Fibroblast of skin of back (primary cell): ENCODE measurements at regions not wholly inside any gene's neighbourhood (a gene's known extent, or its start where the extent isn't known, plus 50 kb on each side); places are given as distances from the start of the nearest gene placed in this dataset.
"Not testable (repeated sequence)": the region's sequence is repeated elsewhere in the genome, so short reads cannot be mapped to it uniquely, and the experiment has no call there.

Experiments
- DNase-seq: peaks from one replicate; pipeline ENCODE4 v3.0.0-alpha.2; 2013

DNA sequence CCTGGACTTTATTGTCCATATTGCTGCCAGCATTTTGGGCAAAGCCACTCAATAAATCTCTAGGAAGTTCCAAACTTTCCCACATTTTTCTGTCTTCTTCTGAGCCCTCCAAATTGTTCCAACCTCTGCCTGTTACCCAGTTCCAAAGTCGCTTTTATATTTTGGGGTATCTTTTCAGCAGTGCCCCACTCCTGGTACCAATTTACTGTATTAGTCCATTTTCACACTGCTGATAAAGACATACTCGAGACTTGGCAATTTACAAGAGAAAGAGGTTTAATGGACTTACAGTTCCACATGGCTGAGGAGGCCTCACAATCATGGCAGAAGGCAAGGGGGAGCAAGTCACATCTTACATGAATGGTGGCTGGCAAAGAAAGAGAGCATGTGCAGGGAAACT is 53.4 kb downstream of the AHSP start:
- DNase-seq = not testable (repeated sequence)

DNA sequence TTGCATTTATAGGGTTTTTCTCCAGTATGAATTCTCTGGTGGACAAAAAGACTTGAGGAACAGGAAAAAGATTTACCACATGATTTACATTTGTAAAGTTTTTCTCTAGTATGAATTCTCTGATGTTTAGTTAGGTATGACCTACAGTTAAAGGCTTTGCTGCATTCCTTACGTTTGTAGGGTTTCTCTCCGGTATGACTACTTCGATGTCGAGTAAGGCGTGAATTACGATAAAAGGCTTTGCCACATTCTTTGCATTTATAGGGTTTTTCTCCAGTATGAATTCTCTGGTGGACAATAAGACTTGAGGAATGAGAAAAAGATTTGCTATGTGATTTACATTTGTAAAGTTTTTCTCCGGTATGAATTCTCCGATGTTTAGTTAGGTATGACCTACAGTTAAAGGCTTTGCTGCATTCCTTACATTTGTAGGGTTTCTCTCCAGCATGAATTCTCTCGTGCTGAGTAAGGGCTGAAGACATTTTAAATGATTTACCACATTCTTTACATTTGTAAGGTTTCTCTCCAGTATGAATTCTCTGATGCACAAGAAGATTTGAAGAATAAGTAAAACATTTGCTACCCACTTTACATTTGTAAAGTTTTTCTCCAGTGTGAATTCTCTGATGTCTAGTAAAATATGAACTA is 74.2 kb downstream of the AHSP start:
- DNase-seq = not testable (repeated sequence)

DNA sequence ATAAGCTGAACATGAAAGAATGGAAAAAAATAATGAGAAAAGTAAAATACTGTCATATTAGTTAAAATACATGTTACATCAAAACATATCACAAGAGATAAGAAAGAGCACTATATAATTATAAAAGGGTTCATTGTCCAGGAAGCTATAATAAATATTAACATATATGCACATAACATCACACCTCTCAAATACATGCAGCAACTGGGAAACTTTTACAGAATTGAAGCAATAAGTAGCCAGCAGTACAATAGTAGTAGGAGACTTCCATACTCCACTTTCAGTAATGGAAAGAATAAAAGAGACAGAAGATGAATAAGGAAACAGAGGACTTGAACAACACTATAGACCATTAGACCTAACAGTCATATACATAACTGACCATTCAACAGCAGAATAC is 90.4 kb downstream of the AHSP start:
- no peak for DNase-seq

DNA sequence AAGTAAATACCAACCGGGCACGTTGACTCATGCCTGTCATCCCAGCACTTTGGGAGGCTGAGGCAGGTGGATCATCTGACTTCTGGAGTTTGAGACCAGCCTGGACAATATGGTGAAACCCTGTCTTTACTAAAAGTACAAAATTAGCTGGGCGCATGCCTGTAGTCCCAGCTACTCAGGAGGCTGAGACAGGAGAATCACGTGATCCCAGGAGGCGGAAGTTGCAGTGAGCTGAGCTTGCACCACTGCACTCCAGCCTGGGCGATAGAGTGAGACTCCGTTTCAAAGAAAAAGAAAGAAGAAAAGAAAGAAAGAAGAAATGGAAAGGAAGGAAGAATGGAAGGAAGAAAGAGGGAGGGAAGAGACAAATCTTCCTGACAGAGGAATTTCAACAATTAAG is 108.7 kb downstream of the AHSP start:
- no peak for DNase-seq

DNA sequence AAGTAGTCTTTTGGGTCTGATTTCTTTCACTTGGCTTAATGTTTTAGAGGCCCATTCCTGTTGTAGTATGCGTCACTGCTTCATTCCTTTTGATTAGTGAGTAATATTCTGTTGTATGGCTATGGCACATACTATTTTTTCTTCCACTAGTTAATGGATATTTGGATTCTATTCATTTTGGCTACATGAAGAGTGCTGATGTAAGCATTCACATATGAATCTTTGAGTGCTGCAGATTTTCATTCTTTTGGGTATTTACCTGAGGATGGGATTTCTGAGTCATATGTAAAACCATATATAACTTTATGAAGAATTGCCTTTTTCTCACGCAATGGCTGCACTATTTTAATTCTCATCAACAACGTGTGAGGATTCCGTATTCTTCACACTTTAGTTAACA is 113.6 kb downstream of the AHSP start:
- no peak for DNase-seq

DNA sequence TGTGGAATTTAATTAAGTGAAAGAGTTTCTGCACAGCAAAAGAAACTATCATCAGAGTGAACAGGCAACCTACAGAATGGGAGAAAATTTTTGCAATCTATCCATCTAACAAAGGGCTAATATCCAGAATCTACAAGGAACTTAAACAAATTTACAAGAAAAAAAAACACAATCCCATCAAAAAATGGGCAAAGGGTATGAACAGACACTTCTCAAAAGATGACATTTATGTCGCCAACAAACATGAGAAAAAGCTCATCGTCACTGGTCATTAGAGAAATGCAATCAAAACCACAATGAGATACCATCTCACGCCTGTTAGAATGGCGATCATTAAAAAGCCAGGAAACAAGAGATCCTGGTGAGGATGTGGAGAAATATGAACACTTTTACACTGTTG is 128.0 kb downstream of the AHSP start:
- not testable (repeated sequence) for DNase-seq

DNA sequence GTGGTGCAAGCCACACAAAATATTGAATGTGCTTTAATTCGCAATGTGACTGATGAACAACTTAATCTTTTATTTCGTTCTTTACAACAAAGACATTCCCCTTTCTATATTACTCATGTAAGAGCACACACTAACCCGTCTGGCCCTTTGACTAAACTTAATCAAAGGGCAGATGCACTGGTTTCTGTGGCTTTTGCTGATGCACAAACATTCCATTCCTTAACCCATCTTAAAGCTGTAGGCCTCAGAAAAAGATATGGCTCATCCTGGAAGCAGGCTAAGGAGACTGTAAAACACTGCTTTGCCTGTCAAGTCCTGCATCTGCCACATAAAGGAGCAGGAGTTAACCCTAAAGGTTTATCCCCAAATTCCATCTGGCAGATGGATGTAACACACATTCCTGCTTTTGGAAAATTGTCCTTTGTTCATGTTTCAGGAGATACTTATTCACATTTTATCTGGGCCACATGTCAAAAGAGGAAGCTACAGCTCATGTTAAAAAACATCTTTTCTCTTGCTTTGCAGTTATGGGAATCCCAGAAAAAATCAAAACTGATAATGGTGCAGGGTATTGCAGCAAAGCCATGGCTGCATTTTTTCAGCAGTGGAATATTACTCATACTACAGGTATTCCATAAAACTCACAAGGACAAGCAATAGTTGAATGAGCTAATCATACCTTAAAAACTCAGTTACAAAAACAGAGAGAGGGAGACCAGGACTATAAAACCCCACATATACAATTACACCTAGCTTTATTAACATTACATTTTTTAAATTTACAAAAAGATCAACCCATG is 137.2 kb downstream of the AHSP start:
- DNase-seq = no peak

DNA sequence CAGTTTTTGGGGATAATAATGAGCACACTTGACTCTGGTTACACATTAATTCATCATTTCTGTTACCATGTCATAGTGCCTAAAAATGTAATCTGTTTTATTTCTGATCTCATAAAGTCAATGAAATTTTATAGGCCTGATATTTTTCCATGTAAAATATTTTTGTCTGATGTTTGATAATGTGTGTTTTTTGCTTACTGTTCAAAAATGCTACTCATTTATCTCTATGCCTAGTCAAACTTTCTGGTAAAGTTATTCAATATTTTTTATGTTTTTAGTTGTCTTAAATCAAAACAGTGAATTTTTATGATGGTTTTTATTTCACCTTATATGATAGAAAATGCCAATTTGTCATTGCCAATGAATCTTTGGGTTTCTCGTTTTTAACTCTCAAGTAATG is 147.0 kb downstream of the AHSP start:
- DNase-seq = no peak

DNA sequence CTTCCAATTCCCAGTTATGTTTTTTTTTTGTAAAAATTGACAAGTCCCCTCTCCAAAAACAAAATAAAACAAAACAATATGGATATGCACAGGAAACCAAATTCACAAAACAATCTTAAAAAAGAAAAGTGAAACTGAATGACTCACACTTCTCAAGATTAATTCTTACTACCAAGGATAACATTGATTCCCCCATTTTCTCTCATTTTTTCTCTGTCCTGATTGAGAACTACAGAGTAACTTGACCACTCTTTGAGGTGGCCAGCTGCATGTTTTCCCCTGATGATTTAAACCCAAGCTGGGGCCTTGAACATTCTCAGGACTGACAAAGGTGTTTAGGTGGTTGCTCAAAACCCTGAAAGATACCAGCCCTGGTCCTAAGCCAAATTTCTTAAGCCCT is 149.0 kb downstream of the AHSP start:
- DNase-seq = no peak

DNA sequence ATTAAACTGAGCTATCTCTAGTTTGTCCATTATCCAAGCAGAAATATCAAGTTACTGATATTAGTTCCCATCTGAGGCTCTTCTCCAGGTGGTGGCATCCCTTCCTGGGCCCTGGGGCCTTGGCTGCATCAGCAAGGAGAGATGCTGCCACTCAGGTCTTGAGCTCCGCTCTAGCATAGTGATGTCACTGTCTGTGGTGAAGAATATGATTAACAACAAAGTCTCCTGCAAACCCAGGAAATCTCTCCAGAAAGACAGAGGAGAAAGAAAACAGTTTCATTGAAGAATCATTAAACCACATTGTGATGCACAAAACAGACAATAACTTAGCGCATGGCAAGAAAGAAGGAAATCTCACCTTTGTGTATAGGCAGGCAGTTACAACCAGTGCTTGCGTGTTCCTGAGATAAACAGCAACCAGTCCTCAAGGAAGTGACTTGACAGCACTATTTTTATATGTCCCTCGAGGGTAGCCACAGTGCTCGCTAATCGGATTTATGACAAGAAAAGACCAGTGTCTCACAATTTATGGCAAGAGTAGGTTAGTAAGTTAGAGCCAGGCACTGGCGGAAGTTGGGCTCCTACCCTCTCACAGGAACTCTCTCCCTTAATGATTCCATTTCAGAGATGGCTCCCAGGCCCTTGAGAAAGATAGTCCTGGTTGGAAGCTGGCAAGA is 151.1 kb downstream of the AHSP start:
- DNase-seq = no peak

DNA sequence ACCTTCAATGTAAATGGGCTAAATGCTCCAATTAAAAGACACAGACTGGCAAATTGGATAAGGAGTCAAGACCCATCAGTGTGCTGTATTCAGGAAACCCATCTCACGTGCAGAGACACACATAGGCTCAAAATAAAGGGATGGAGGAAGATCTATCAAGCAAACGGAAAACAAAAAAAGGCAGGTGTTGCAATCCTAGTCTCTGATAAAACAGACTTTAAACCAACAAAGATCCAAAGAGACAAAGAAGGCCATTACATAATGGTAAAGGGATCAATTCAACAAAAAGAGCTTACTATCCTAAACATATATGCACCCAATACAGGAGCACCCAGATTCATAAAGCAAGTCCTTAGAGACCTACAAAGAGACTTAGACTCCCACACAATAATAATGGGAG is 161.6 kb downstream of the AHSP start:
- not testable (repeated sequence) for DNase-seq

DNA sequence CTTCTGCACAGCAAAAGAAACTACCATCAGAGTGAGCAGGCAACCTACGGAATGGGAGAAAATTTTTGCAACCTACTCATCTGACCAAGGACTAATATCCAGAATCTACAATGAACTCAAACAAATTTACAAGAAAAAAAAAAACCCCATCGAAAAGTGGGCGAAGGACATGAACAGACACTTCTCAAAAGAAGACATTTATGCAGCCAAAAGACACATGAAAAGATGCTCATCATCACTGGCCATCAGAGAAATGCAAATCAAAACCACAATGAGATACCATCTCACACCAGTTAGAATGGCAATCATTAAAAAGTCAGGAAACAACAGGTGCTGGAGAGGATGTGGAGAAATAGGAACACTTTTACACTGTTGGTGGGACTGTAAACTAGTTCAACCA is 164.6 kb downstream of the AHSP start:
- DNase-seq = not testable (repeated sequence)

DNA sequence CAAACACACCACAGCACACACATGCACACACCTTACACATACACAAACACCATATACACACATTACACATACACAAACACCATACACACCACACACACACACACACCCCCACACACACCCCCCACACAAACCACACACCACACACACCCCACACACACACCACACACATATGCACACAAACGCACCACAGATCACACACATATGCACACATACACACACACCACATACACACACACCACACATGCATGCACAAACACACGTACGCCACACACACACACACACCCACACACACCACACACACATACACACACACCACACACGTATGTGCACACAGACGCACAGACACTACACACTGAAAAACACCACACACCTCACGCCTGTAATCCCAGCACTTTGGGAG is 166.0 kb downstream of the AHSP start:
- DNase-seq = no peak

DNA sequence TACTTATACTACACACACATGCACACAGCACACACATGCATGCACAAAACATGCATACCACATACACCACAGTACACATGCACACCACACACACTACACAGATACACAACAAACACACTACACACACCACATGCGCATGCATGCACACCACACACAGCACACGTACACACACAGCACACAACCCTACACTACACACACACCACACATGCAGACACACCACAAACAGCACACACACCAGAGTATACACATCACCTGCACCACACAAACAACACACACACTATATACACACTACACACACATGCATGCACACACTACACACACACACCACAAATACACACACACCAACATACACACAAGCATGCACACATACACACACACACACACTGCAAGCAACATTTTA is 166.8 kb downstream of the AHSP start:
- DNase-seq = no peak

DNA sequence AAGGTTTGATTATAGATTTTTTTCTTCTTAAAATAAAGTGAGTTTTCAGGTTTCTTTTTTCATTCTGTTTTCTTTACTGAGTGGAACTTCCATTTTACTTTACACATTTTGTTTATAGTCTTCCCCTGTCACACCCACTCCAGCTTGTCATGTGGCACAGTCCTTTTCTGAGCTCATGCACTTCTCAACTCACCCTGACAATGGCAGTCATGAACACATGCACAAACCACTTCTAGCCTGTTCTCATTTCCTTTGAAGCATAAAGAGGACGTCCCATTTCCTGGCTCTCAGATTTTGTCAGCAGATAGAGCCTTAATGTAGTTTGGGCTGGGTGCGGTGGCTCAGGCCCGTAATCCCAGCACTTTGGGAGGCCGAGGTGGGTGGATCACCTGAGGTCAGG is 168.0 kb downstream of the AHSP start:
- no peak for DNase-seq

DNA sequence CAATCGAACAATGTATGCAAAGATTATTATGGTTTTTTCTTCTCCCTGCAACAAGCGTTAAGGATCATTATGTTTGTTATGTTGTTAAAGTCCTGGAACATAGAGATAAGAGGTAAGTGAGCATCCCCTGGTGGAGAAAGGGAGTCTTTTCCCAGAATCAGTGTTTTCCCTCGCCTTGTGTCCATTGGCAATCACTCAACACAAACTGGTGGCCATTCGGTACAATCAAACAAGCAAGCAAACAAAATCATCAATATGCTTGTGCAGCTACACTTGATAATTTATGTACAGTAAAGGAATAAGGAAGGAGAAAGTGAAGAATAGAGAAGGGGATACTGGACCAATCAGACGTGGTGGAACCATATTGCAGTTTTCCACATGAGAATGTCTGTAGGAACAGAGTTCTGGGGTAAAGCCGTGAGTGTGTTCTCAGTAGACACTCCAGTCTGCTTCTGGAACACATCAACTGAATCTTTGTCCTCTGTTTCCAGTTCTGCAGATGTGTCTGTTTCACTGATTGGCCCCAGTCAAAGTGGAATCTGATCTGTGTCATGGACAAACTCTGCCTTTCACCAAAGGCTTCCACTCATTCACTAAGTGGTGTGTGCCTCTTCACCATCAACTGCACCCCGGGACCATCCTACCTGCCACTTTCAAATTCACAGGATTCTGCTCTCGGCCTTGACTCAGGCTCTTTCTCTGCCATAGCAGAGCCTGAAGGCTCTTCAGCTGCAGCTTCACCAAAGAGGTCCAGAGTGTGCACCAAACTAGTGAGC is 169.5 kb downstream of the AHSP start:
- DNase-seq = peak; percentile 41

DNA sequence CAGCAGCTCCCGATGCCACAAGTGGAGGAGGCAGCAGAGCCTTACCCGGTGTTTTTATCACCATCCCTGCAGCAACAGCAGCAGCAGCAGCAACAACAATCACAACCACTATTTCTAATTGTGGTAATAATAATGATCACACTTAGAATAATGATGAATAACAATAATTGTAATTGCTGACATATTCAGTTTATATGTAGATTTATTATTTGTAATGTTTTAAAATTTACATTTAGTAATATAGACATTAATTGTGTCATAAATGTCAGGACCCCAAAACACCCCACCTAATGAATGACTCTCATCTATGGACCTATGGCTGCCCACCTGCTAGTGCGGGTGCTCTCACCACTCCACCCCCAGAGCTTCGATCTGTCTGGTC is 170.0 kb downstream of the AHSP start:
- DNase-seq = no peak

DNA sequence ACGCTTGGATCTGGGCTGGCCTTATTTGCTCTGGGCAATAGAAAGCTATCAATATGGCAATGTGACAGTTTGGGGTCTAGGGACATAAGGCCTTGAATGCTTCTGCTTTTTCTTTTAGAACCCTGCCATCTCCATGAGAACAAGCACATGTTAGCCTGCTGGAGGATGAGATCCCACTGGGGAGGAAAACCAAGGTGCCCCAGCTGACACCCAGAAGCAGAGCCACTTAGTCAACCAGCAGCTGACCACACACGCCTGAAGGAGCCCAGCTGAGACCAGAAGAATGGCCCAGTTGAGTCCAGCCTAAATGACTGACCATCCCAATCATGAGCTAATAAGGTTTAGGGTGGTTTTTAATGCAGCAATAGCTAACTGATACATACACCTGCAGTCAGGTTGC is 171.2 kb downstream of the AHSP start:
- DNase-seq = no peak

DNA sequence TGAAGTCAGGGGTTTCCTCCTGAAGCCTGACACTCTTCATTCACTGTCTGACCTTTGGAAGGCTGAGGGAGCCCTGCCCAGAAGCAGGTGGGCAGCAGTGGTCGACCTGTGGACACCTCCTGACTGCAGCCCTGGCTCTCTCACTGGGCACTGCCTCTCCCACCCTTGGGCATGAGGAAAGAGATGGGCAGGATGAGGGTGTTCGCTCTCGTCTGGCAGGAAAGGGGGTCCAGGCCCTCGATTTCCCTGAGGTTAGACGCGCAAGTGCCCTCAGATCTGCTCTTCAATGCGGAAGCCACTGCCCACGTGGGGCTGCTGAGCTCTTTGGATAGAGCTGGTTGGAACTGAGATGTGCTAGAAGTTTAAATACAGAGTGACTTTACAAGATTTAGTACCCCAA is 171.9 kb downstream of the AHSP start:
- no peak for DNase-seq

DNA sequence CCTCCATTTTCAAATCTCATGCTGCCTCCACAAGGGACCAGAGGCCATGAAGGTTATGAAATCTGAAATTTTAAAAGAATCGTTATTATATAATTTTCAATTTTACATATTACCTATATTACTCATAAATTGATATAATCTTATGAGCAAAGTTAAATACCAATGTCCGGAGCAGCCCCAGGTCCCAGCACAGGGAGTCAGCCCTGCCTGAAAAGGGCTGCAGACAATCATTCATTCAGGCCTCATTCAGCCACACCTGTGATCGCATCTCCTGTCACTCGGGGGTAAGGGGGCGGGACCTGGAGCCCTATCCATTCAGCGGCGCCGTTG is 172.5 kb downstream of the AHSP start:
- no peak for DNase-seq

DNA sequence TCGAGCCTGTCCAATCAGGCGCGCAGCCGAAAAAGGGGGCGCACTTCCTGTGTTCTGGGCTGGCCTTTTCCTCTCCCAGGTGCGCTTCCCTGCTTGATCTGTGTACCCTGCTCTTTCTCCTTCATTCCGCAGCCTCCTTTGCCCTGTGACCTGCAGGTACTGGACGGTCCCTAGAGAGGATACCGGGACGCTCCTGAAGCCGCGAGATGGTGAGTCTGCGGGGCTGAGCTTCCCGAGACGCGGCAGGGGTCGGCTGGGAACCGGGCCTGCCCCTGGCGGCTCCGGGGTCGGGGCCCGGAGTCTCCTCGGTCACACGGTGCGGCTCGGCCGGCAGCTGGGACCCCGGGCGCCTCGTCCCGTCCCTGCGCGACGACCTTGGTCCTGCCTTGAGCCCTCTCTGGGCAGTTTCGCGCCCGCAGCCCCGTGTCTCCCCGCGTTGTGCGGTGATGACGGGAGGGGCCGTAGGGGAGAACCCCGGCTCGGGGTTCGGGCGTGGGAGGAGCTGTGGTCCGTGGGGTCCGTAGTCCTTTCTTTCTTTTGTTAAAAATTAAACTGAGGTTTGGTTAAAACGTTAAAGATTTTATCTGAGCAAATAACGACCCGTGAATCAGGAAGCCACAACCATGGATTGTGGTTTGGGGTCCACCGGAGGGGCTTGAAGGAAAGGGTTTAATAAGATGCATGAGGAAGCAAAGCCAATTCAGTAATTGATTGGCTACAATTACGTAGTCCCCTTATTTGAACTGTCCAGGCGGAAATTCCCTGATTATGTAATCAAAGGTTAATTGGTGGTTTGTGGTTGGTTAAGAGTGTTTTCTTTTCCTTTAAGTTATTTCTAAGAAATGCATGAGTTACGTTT is 172.8 kb upstream of the ZNF267 start:
- peak; percentile 49 for DNase-seq

DNA sequence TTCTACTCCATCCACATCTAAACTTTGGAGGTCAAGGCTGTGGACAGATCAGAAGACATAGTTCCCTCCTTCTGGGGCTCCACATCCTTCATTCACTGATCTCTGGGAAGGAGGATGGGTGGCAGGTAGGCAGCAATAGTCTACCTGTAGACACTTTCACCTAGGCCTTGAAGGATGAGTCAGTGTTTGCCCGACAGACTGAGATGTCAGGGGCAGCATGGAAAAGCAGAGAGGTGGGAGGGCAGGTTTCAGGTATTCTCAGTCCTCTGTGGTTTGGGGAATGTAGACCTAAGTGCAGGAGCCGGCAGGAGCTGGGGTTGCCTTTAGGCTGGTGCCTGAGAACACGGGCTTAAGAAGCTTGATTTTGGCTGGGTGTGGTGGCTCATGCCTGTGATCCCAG is 171.9 kb upstream of the ZNF267 start:
- DNase-seq = no peak
